Lower lobe of right lung (tissue), 2 donors: ENCODE measurements at regions not wholly inside any gene's neighbourhood (a gene's known extent, or its start where the extent isn't known, plus 50 kb on each side); places are given as distances from the start of the nearest gene placed in this dataset.

Source experiments
- ATAC-seq, 2 donors: fragments of 200-7000 bp; cut with Tn5 transposase; one replicate each; pipeline ENCODE4 v1.9.1; 2020 to 2022; ENCODE audit warnings: mild to moderate bottlenecking in 2 of 2, moderate library complexity in 2 of 2
- DNase-seq: peaks from one replicate; pipeline ENCODE4 v3.0.0-alpha.2; 2020
- H3K27ac ChIP-seq: fragments of 200-600 bp; one replicate; pipeline ENCODE4 v1.8.0; 2022
- H3K27me3 ChIP-seq: fragments of 200-600 bp; one replicate; pipeline ENCODE4 v1.8.0; 2022; ENCODE audit warnings: low read depth
- H3K36me3 ChIP-seq: fragments of 200-600 bp; one replicate; pipeline ENCODE4 v1.8.0; 2022; ENCODE audit warnings: mild to moderate bottlenecking
- H3K4me1 ChIP-seq: fragments of 200-600 bp; one replicate; pipeline ENCODE4 v1.8.0; 2022
- H3K4me3 ChIP-seq: fragments of 200-600 bp; one replicate; pipeline ENCODE4 v1.8.0; 2022; ENCODE audit warnings: mild to moderate bottlenecking
- H3K9me3 ChIP-seq: fragments of 200-600 bp; one replicate; pipeline ENCODE4 v1.8.0; 2022
- intact Hi-C: fragments of 100-400 bp; cut with DNase I; formaldehyde crosslinking; loops from one replicate; pipeline ENCODE4 v1.11.0; 2022
- TF ChIP-seq, protein P1 (sequence below): fragments of 200-600 bp; IDR thresholded peaks from one replicate; pipeline ENCODE4 v1.8.0; 2022; ENCODE audit warnings: antibody characterized with exemption, mild to moderate bottlenecking
- donor health status: DM: no; HTN: yes; CAD: no; lungs with severe emphysema.

DNA sequence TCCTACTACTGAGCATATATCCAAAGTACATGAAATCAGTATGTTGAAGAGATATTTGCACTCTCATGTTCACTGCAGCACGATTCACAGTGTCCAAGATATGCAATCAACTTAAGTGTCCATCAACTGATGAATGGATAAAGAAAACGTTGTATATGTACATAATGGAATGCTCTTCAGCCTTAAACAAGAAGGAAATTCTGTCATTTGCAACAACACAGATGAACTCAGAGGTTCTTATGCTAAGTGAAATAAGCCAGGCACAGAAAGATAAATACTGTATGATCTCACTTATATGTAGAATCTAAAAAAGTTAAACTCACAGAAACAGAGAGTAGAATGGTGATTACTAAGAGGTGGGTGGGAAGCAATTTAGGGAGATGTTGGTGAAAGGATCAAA is 149.2 kb downstream of the EVA1A start:
- no peak for ATAC-seq
- H3K9me3 ChIP-seq = no peaks in the 10 kb centered on the region
- H3K36me3 ChIP-seq = no peaks in the 10 kb centered on the region
- no peak overlapping the region for H3K4me3 ChIP-seq
- no peak for DNase-seq
- H3K27ac ChIP-seq = no peak overlapping the region
- H3K27me3 ChIP-seq = no peaks in the 10 kb centered on the region
- intact Hi-C loops = no loop called here
- TF ChIP-seq, protein P1, sequence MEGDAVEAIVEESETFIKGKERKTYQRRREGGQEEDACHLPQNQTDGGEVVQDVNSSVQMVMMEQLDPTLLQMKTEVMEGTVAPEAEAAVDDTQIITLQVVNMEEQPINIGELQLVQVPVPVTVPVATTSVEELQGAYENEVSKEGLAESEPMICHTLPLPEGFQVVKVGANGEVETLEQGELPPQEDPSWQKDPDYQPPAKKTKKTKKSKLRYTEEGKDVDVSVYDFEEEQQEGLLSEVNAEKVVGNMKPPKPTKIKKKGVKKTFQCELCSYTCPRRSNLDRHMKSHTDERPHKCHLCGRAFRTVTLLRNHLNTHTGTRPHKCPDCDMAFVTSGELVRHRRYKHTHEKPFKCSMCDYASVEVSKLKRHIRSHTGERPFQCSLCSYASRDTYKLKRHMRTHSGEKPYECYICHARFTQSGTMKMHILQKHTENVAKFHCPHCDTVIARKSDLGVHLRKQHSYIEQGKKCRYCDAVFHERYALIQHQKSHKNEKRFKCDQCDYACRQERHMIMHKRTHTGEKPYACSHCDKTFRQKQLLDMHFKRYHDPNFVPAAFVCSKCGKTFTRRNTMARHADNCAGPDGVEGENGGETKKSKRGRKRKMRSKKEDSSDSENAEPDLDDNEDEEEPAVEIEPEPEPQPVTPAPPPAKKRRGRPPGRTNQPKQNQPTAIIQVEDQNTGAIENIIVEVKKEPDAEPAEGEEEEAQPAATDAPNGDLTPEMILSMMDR = no peak
- H3K4me1 ChIP-seq = no peaks in the 10 kb centered on the region

DNA sequence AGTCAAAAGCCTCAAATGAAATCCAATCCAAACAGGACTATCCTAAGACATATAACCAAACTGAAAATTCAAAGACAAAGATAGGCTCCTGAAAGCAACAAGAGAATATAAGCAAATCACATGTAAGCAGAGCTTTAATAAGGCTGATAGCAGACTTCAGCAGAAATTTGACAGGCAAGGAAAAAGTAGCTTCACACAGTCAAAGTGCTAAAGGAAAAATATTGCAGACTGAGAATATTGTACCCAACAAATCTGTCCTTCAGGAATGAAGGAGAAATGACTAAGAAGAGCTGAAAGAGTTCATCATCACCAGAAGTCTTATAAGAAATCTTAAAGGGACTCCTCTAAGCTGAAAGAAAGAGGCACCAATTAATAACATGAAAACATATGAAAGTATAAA is 150.0 kb downstream of the EVA1A start:
- H3K36me3 ChIP-seq = no peaks in the 10 kb centered on the region
- DNase-seq (no peak), ATAC-seq (no peak)
- H3K4me1 ChIP-seq = no peaks in the 10 kb centered on the region
- intact Hi-C loops = no loop called here
- H3K27me3 ChIP-seq = no peaks in the 10 kb centered on the region
- no peaks in the 10 kb centered on the region for H3K9me3 ChIP-seq
- no peak overlapping the region for H3K27ac ChIP-seq
- TF ChIP-seq, protein P1 = no peak
- no peak overlapping the region for H3K4me3 ChIP-seq

DNA sequence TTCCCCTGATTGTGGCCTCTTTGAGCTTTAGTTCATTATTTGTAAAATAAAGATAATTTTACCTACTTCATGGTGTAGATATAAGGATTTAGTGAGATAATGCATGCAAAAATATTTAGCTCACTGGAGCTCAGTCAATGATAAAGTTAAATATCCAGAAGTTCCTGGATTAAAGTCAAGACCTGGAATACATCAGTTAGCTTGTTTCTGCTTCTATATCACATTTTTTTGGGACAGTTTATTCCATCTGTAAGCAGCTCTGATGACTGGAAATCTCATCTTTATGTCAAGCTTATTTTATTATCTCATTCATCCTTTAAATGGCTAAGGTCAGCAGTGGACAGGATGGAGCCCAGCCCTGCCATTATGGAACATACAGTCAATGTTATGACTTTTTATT is 152.0 kb downstream of the EVA1A start:
- TF ChIP-seq, protein P1 = no peak
- no peak for ATAC-seq
- intact Hi-C loops = loop anchor here (10.0 kb wide), 1 partner anchor 494 kb away; no protein-coding TSS in a partner anchor

DNA sequence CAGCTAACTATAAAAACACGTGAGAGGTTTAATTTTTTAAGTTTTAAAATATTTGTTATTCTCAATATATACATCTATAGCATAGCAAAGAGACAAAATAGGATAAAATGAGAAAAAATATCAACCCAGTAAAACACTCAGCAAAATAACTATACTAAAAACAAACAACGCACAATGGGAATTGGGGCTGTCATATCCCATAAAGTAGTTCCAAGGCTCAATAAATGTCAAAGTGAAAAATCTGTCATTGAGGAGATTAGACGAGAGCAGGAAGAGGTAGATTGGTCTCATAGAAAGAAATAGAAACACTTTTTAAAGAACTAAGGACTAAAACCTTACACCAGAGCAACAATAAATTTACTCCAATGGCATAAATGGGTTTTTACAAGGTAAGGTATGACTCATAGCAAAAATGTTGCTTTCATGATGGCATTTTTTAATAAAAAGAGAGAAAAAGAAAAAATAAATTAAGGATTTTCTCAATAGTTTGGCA is 153.7 kb downstream of the EVA1A start:
- intact Hi-C loops = loop anchor here (10.0 kb wide), 1 partner anchor 492 kb away; no protein-coding TSS in a partner anchor
- no peaks in the 10 kb centered on the region for H3K36me3 ChIP-seq
- H3K9me3 ChIP-seq = no peaks in the 10 kb centered on the region
- no peaks in the 10 kb centered on the region for H3K27me3 ChIP-seq
- TF ChIP-seq, protein P1 = no peak
- no peak overlapping the region for H3K27ac ChIP-seq
- no peak for DNase-seq
- no peak for ATAC-seq
- no peaks in the 10 kb centered on the region for H3K4me1 ChIP-seq
- no peak overlapping the region for H3K4me3 ChIP-seq

More for the DNA sequence above, 152.0 kb downstream of the EVA1A start:
- Histone ChIP-seq H3K4me3 (no peak overlapping the region), H3K36me3 (no peaks in the 10 kb centered on the region), H3K27me3 (no peaks in the 10 kb centered on the region), H3K4me1 (no peaks in the 10 kb centered on the region), H3K9me3 (no peaks in the 10 kb centered on the region), H3K27ac (no peak overlapping the region)
- no peak for DNase-seq

DNA sequence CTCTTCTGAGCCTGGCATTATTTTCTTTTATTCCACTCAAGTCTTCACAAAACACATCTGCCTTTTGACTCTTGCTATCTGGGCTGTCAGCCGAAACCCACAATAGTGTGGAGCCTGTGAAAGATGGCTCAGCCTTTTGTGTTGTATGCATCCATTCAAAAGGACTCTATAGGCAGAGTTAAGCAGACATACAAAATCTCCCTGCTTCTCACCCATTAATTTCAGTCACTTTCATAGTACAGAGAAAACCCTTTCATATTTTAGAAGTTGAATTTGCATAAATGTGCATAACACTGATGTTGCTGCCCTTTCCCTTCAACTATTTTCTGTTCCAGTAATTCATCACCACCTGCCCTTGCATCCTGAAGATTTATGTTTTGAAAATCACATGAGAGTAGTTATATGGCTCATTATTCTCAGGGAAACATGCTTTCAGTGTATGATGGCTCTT is 154.6 kb downstream of the EVA1A start:
- DNase-seq = no peak
- intact Hi-C loops = loop anchor here (10.0 kb wide), 1 partner anchor 491 kb away; no protein-coding TSS in a partner anchor
- no peak for ATAC-seq

More for the DNA sequence above, 154.6 kb downstream of the EVA1A start:
- no peak overlapping the region for H3K4me3 ChIP-seq
- TF ChIP-seq, protein P1 = no peak
- H3K4me1 ChIP-seq = no peaks in the 10 kb centered on the region
- H3K9me3 ChIP-seq = no peaks in the 10 kb centered on the region
- H3K27me3 ChIP-seq = no peaks in the 10 kb centered on the region
- no peaks in the 10 kb centered on the region for H3K36me3 ChIP-seq
- no peak overlapping the region for H3K27ac ChIP-seq
